NT2/D1 (cell line): ENCODE measurements at regions not wholly inside any gene's neighbourhood (a gene's known extent, or its start where the extent isn't known, plus 50 kb on each side); places are given as distances from the start of the nearest gene placed in this dataset.

Source experiments
- DNase-seq: peaks from one replicate; pipeline ENCODE4 v3.0.0-alpha.2; 2011; ENCODE audit warnings: low read depth, low spot score
- H3K27me3 ChIP-seq: 2 replicates; pipeline ENCODE4 v1.6.0; 2011; ENCODE audit warnings: mild to moderate bottlenecking; ENCODE audit not compliant: insufficient read length, insufficient read depth
- H3K36me3 ChIP-seq: 2 replicates; pipeline ENCODE4 v1.6.1; 2011; ENCODE audit warnings: mild to moderate bottlenecking, low read length, mixed read lengths; ENCODE audit not compliant: insufficient read depth, insufficient read length
- H3K4me1 ChIP-seq: 2 replicates; pipeline ENCODE4 v1.5.1; 2011; ENCODE audit not compliant: insufficient read depth, insufficient read length
- H3K4me3 ChIP-seq: 2 replicates; pipeline ENCODE4 v1.5.1; 2011; ENCODE audit warnings: low read depth; ENCODE audit not compliant: insufficient read length
- H3K9ac ChIP-seq: 2 replicates; pipeline ENCODE4 v1.6.0; 2011; ENCODE audit warnings: low read depth; ENCODE audit not compliant: insufficient read length
- H3K9me3 ChIP-seq: 2 replicates; pipeline ENCODE4 v1.5.1; 2011; ENCODE audit warnings: mild to moderate bottlenecking, low read length; ENCODE audit not compliant: insufficient read depth
- SUZ12 ChIP-seq: IDR thresholded peaks from 2 replicates; pipeline ENCODE4 v1.6.1; 2011; ENCODE audit not compliant: insufficient read length, insufficient read depth; ENCODE audit errors: extremely low read depth
- YY1 ChIP-seq: IDR thresholded peaks from 2 replicates; pipeline ENCODE4 v1.6.1; 2011; ENCODE audit not compliant: insufficient read length, insufficient read depth
- ZNF274 ChIP-seq: IDR thresholded peaks from 2 replicates; pipeline ENCODE4 v1.6.1; 2011; ENCODE audit warnings: mild to moderate bottlenecking, low read depth, low read length

DNA sequence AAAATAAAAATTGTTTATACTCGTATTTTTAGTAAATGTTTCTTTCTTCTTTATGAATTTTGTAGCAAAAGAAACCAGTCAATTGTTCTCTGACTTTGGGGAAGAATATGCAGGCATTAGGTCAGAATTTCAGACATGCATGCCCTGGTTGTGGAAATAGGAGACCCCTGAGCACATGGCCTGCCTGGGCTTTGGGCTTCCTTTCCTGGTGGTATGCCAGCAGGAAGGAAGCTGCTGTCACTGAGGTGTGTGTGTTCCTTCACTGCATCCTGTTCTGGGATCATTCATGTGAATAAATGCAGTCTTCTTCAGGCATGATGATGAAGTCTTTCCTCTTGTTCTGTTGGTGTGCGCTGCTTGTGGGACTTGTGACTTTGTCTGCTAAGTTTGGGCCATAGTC lies 920.2 kb upstream of the VRK2 start:
- Histone ChIP-seq H3K36me3 (no peaks in the 10 kb centered on the region), H3K4me1 (no peaks in the 10 kb centered on the region), H3K9ac (no peak overlapping the region), H3K9me3 (no peaks in the 10 kb centered on the region), H3K27me3 (no peaks in the 10 kb centered on the region), H3K4me3 (no peak overlapping the region)
- DNase-seq = no peak
- TF ChIP-seq ZNF274 = no peak
- no peak for TF ChIP-seq YY1
- TF ChIP-seq SUZ12 = no peak

DNA sequence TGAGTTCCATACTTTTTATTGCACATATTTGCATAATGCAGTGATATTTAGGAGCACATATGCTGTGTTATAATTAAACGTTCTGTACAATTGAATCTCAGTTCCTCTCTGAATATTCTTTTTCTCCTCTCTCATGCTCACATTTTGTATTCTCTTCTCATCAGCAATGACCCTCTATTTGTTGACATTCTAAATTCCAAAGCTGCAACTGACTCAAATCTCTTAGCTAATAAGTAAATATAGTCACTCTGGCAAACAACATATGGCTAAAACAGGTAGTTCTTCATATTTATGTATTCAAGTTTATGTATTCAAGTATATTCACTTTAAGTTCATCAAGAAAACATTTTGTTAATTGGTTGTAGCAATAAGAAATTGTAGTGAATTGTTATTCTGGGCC lies 907.4 kb upstream of the VRK2 start:
- H3K9me3 ChIP-seq = no peaks in the 10 kb centered on the region
- no peaks in the 10 kb centered on the region for H3K4me1 ChIP-seq
- H3K27me3 ChIP-seq = no peaks in the 10 kb centered on the region
- no peak overlapping the region for H3K9ac ChIP-seq
- TF ChIP-seq YY1 = no peak
- TF ChIP-seq ZNF274 = no peak
- no peak for TF ChIP-seq SUZ12
- no peak for DNase-seq
- no peak overlapping the region for H3K4me3 ChIP-seq
- no peaks in the 10 kb centered on the region for H3K36me3 ChIP-seq

DNA sequence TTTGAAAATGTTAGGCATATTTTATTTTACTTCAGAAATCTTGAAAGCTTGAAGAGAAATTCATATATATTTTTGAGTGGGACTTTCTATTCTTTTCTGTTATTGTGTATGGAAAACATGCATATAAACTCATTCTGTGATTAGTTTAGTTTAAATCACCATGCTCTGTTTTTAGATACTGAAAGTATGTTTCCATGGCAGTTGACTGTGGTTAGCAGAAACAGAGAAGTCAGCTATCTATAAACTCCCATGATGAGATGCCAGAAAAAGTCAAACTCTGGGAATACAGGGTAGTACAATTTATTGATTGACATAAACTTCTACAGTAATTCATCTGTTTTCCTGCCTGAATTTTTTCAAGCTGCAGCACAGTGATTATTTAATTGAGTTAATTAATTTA lies 905.3 kb upstream of the VRK2 start:
- no peaks in the 10 kb centered on the region for H3K27me3 ChIP-seq
- TF ChIP-seq SUZ12 (no peak), YY1 (no peak), ZNF274 (no peak)

DNA sequence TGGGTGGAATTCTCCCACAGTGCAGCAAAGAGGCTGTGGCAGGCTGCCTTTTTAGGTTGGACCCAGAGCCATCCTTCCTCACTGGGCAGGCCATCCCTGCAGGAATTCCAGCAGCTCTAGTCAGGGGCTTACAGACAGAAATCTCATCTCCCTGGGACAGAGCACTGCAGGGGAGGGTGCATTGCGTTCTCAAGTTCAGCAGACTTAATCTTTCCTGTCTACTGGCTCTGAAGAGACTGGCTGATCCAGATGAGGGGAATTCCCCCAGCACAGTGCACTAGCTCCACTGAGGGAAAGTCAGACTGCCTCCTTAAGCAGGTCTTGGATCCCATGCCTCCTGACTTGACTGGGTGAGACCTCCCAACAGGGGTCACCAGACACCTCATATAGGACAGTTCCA lies 899.7 kb upstream of the VRK2 start:
- H3K9ac ChIP-seq = no peak overlapping the region
- H3K4me1 ChIP-seq = no peaks in the 10 kb centered on the region
- no peaks in the 10 kb centered on the region for H3K36me3 ChIP-seq
- TF ChIP-seq SUZ12 = no peak
- no peak for TF ChIP-seq ZNF274
- TF ChIP-seq YY1 = no peak
- DNase-seq = no peak
- H3K27me3 ChIP-seq = no peaks in the 10 kb centered on the region
- H3K4me3 ChIP-seq = no peak overlapping the region
- H3K9me3 ChIP-seq = no peaks in the 10 kb centered on the region

More for the DNA sequence above, 905.3 kb upstream of the VRK2 start:
- no peak for DNase-seq
- no peaks in the 10 kb centered on the region for H3K4me1 ChIP-seq
- H3K9me3 ChIP-seq = no peaks in the 10 kb centered on the region
- H3K9ac ChIP-seq = no peak overlapping the region
- H3K36me3 ChIP-seq = no peaks in the 10 kb centered on the region
- H3K4me3 ChIP-seq = no peak overlapping the region

DNA sequence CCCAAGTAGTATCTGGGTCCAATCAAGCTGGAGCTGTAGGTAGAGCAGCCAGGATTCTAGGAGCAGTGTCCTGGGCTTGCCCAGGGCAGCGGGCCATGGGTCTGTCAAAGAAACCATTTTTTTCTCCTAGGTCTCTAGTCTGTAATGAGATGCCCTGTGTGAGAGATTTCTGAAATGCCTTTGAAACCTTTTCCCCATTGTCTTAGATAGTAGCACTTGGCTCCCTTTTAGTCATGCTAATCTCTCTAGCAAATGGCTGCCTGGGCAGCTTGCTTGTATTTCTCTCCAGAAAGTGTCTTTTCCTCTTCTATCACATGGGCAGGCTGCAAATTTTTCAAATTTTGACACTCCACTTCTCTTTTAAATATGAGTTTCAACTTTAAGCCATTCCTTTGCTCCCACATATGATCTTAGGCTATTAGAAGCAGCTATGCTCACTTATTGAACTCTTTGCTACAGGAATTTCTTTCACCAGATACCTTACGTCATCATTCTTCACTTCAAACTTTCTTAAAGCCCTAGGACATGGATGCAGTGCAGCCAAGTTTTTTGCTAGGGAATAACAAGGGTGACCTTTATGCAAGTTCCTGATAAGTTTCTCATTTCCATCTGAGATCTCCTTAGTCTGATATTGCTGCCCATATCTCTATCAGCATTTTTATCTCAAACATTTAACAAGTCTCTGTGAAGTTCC lies 890.2 kb upstream of the VRK2 start:
- Histone ChIP-seq H3K9me3 (no peaks in the 10 kb centered on the region), H3K27me3 (no peaks in the 10 kb centered on the region), H3K4me3 (no peak overlapping the region), H3K36me3 (no peaks in the 10 kb centered on the region), H3K4me1 (peaks cover 5% of the 10 kb centered on the region), H3K9ac (no peak overlapping the region)
- peak; percentile 68 for DNase-seq
- TF ChIP-seq YY1 = no peak
- TF ChIP-seq ZNF274 = no peak

DNA sequence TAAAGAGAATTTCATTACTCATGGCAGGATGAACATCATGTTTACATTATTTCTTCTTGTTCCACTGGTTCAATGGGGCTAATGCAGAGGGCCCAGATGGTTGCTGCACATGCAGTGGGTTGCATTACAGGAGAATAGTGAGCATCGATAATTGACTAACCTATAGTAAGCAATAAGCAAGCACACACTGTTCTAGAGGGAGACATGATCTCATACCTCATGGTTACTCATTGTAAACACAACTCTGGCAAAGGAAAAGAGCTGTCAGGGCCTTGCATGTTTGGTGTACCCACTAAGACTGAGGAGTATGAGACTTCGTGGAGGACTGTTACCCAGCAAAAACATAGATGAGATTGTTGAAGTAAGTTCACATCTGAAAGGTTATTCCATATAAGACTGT lies 885.6 kb upstream of the VRK2 start:
- no peak overlapping the region for H3K4me3 ChIP-seq
- no peak for TF ChIP-seq SUZ12
- no peak for TF ChIP-seq YY1
- TF ChIP-seq ZNF274 = no peak
- no peaks in the 10 kb centered on the region for H3K36me3 ChIP-seq
- H3K9me3 ChIP-seq = no peaks in the 10 kb centered on the region
- DNase-seq = no peak
- H3K27me3 ChIP-seq = no peaks in the 10 kb centered on the region
- peaks cover under 1% of the 10 kb centered on the region for H3K4me1 ChIP-seq
- no peak overlapping the region for H3K9ac ChIP-seq

DNA sequence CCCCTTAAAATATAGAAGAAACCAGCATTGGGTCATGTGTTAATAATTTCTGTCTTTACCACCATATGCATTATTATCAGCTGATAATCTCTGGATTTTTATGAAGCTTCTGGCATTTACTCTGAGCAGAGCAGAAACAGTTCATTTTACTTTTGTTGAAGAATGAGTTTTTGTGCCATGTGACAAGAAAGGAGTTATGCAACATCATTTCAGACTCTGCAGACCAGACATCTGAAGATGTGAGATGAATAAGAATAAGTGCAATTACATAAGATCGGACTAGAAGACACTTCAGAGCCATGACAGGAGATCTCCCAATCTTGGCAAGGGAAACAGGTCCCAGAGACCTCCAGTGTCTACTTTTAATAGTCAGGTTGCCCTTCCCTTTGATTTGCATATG lies 869.4 kb upstream of the VRK2 start:
- no peaks in the 10 kb centered on the region for H3K4me1 ChIP-seq
- H3K27me3 ChIP-seq = no peaks in the 10 kb centered on the region
- H3K36me3 ChIP-seq = no peaks in the 10 kb centered on the region
- H3K9ac ChIP-seq = no peak overlapping the region
- no peak for TF ChIP-seq ZNF274
- no peak overlapping the region for H3K4me3 ChIP-seq
- no peak for DNase-seq
- H3K9me3 ChIP-seq = no peaks in the 10 kb centered on the region

DNA sequence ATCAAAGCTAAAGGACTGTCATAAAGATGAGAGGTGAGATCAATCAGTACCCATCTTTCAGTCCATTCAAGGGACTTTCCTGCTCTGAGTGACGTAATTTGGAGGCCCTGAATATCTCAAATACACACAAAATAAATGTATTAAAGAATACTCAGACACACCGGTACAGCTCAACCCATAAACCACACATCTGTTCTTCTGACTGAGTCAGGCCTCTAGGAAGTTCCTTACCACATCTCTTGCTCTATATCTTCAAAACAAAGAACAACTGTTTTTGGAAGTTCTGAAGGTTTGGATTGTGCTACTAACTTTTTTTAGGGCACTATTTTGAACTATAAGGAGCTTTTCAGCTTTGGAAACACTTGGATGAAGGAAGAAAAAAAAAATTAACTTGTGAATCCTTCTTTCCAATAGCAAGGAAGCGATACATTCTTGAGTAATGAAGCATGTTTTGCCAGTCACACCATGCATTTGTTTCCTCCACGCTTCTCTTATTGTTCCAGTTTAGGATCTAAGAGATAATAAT lies 866.5 kb upstream of the VRK2 start:
- Histone ChIP-seq H3K9me3 (no peaks in the 10 kb centered on the region), H3K4me3 (no peak overlapping the region), H3K4me1 (no peaks in the 10 kb centered on the region), H3K36me3 (no peaks in the 10 kb centered on the region), H3K9ac (no peak overlapping the region), H3K27me3 (no peaks in the 10 kb centered on the region)
- TF ChIP-seq ZNF274 (no peak), YY1 (no peak), SUZ12 (no peak)
- DNase-seq = no peak
